HG02885 (cell line): ENCODE measurements at regions not wholly inside any gene's neighbourhood (a gene's known extent, or its start where the extent isn't known, plus 50 kb on each side); places are given as distances from the start of the nearest gene placed in this dataset.

Experiments used
- ATAC-seq: cut with Tn5 transposase; IDR thresholded peaks from one replicate; pipeline ENCODE4 v1.9.1; 2021; ENCODE audit warnings: mild to moderate bottlenecking; ENCODE audit not compliant: unreplicated experiment, poor library complexity

- ATAC-seq, result no peak
Measured at GRCh38 chr1:198929111-198929604, 290.3 kb downstream of the PTPRC start.

- ATAC-seq, result peak; percentile 63
Measured at GRCh38 chr1:198929961-198930599, 291.2 kb downstream of the PTPRC start.

- no peak for ATAC-seq
Measured at GRCh38 chr1:198932351-198932991, 293.6 kb downstream of the PTPRC start.

- no peak for ATAC-seq
Measured at GRCh38 chr1:198933515-198934222, 294.8 kb downstream of the PTPRC start.

- ATAC-seq, result no peak
Measured at GRCh38 chr1:198934426-198934825, 295.6 kb downstream of the PTPRC start.

- peak; percentile 19 for ATAC-seq
Measured at GRCh38 chr1:198934901-198935305, 296.1 kb downstream of the PTPRC start.

GRCh38 chr1:198935306-198935921 lies 296.6 kb downstream of the PTPRC start:
- peak; percentile 53 for ATAC-seq

GRCh38 chr1:198936371-198937083 lies 297.7 kb downstream of the PTPRC start:
- ATAC-seq, result no peak

GRCh38 chr1:198937231-198938031 lies 298.6 kb downstream of the PTPRC start:
- peak; percentile 89 for ATAC-seq

GRCh38 chr1:198939286-198939685 lies 300.4 kb downstream of the PTPRC start:
- ATAC-seq, result no peak

- no peak for ATAC-seq
Measured at GRCh38 chr1:198939956-198940355, 301.1 kb downstream of the PTPRC start.

GRCh38 chr1:198942466-198942865 lies 303.6 kb downstream of the PTPRC start:
- no peak for ATAC-seq

GRCh38 chr1:198943484-198944187 lies 304.8 kb downstream of the PTPRC start:
- no peak for ATAC-seq

- no peak for ATAC-seq
Measured at GRCh38 chr1:198947456-198947855, 308.6 kb downstream of the PTPRC start.

GRCh38 chr1:198948895-198949659 lies 310.2 kb downstream of the PTPRC start:
- ATAC-seq, result no peak

- no peak for ATAC-seq
Measured at GRCh38 chr1:198950036-198950435, 311.2 kb downstream of the PTPRC start.

- no peak for ATAC-seq
Measured at GRCh38 chr1:198955085-198955484, 316.2 kb downstream of the PTPRC start.

- no peak for ATAC-seq
Measured at GRCh38 chr1:198957044-198957443, 318.2 kb downstream of the PTPRC start.
